G401.6 (cell line): ENCODE measurements at regions not wholly inside any gene's neighbourhood (a gene's known extent, or its start where the extent isn't known, plus 50 kb on each side); places are given as distances from the start of the nearest gene placed in this dataset.

ENCODE experiments used
- FAIRE-seq: peaks from 2 replicates; lab custom pipeline; 2012; peaks lifted over from hg19 to GRCh38; lab: Jason Lieb, UNC

- no peak for FAIRE-seq
Measured at GRCh38 chr10:129025787-129026186, 441.3 kb upstream of the MGMT start.

GRCh38 chr10:129027906-129028305, 439.1 kb upstream of the MGMT start:
- FAIRE-seq = no peak

GRCh38 chr10:129028451-129028850, 438.6 kb upstream of the MGMT start:
- FAIRE-seq = no peak

GRCh38 chr10:129029051-129029450, 438.0 kb upstream of the MGMT start:
- no peak for FAIRE-seq

- FAIRE-seq = no peak
Measured at GRCh38 chr10:129029851-129030602, 437.0 kb upstream of the MGMT start.

GRCh38 chr10:129030603-129030895, 436.5 kb upstream of the MGMT start:
- no peak for FAIRE-seq

GRCh38 chr10:129030996-129031843, 435.8 kb upstream of the MGMT start:
- no peak for FAIRE-seq

- FAIRE-seq = no peak
Measured at GRCh38 chr10:129031844-129032150, 435.2 kb upstream of the MGMT start.

GRCh38 chr10:129032372-129033313, 434.4 kb upstream of the MGMT start:
- no peak for FAIRE-seq

GRCh38 chr10:129033340-129033739, 433.7 kb upstream of the MGMT start:
- FAIRE-seq = no peak

- no peak for FAIRE-seq
Measured at GRCh38 chr10:129033790-129034272, 433.2 kb upstream of the MGMT start.

- no peak for FAIRE-seq
Measured at GRCh38 chr10:129035052-129035827, 431.8 kb upstream of the MGMT start.

GRCh38 chr10:129038522-129038921, 428.5 kb upstream of the MGMT start:
- FAIRE-seq = no peak

- FAIRE-seq = no peak
Measured at GRCh38 chr10:129039406-129040370, 427.4 kb upstream of the MGMT start.

GRCh38 chr10:129040377-129040776, 426.7 kb upstream of the MGMT start:
- no peak for FAIRE-seq

- no peak for FAIRE-seq
Measured at GRCh38 chr10:129041916-129042315, 425.1 kb upstream of the MGMT start.

GRCh38 chr10:129042776-129043595, 424.1 kb upstream of the MGMT start:
- no peak for FAIRE-seq

GRCh38 chr10:129043691-129044090, 423.4 kb upstream of the MGMT start:
- no peak for FAIRE-seq

GRCh38 chr10:129045599-129045998, 421.4 kb upstream of the MGMT start:
- no peak for FAIRE-seq
